Activated T-cell treated with anti-CD3 and anti-CD28 coated beads for 1 hour (primary cell): ENCODE measurements at regions not wholly inside any gene's neighbourhood (a gene's known extent, or its start where the extent isn't known, plus 50 kb on each side); places are given as distances from the start of the nearest gene placed in this dataset.

Experiments used
- DNase-seq: peaks from one replicate; pipeline ENCODE4 v3.0.0-alpha.2; 2020; ENCODE audit warnings: low read depth

DNA sequence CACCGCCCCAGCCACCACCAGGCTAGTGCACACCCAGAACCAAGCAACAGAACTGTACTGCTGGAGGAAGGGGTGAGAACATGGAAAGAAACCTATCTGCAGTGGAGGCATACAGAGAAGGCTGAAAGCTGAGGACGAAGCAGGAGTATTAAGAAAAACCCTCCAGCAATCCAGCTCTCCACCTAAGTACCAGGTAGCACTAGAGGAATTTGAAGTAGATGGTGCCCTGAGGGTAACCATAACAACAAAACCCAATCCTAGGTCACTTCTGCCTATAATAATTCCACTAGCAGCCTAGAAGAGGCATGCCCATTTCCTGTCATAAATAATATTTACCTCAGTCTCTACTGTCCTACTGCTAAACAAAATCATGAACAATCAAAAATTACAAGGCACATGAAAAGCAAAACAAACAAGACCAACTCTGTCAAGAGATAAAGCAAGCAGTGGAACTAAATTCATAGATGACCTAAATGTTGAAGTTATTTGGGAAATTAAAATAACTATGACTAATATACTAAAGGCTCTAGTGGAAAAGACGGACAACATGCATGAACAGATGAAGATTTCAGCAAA, 51.1 kb downstream of the HYCC1 start:
- DNase-seq: no peak

- no peak for DNase-seq
Observed at GRCh38 chr7:22958742-22959141, 55.2 kb downstream of the HYCC1 start.

- no peak for DNase-seq
Observed at GRCh38 chr7:22954251-22954650, 59.7 kb downstream of the HYCC1 start.

DNA sequence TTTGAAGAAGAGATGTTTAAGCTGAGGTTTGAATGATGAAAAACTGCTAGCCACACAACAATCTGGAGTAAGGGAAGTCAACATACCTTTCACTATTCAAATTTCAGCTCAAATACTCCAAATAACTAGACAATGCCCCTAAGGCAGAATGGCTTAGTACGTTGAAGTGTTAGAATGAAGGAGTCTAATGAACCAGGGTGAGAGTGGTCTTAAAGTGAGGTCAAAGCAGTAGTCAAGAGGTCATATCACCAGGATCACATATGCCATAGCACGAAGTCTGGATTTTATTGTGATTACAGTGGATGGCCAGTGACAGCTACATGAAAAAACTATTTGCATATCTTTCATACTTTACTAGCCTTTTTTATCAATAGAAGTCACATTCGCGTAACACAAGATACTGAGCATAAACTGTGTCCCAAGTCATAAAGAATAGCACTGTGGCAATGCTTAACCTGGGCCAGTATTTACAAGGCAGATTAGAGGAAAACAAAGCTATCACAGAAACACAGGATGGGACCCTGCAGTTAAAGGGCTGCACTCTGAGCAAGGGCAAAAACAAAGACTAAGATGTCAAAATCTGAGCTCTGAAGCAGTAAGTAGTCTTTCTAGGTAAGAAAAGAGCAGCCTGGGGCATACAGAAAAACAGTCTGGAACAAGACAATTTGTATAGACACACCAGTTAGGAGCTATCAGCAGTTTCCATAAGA, 61.5 kb downstream of the HYCC1 start:
- DNase-seq: no peak

- DNase-seq: no peak
Observed at GRCh38 chr7:22949944-22950343, 64.0 kb downstream of the HYCC1 start.

DNA sequence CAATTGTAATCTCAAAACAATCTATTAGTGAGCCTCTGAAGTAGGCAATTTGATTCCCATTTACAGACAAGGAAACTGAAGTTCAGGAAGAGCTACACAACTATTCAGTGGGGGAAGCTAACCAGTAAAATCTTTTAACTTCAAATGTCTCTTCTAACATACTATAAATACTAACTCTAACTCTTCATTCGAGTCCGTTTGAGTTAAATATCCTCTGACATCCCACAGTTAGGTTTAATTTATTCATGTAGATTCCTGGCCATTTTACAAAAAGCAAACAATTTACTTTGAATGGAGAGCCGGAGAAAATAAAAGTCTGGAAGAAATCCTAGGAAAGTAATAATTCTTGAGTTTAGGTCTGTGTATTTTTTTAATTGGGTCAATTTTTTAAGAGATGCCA, 64.7 kb downstream of the HYCC1 start:
- no peak for DNase-seq

- no peak for DNase-seq
Observed at GRCh38 chr7:22948770-22949169, 65.2 kb downstream of the HYCC1 start.

GRCh38 chr7:22945584-22945983, 68.3 kb downstream of the HYCC1 start:
- DNase-seq: no peak

DNA sequence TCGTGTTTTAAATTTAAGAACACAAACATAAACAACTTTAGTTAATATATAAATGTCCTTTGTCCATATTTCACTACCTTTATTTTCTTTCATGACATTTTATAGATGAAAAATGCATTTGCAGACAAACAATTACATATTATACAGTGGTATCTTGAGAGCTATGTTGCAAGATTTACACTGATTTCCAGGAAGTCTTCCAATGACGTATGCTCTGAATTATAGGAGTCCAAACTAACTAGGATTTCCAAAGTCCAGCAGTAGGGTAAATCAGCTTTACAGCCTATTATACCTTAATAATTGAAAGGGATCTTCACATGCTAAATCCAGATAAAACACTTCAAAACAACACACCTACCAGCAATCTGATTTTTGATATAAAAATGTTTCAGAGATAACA, 69.4 kb downstream of the HYCC1 start:
- DNase-seq: no peak

GRCh38 chr7:22944022-22944421, 69.9 kb downstream of the HYCC1 start:
- no peak for DNase-seq

GRCh38 chr7:22942191-22942590, 71.7 kb downstream of the HYCC1 start:
- no peak for DNase-seq

GRCh38 chr7:22939842-22940241, 74.1 kb downstream of the HYCC1 start:
- no peak for DNase-seq

GRCh38 chr7:22937946-22938345, 76.0 kb downstream of the HYCC1 start:
- DNase-seq: no peak

DNA sequence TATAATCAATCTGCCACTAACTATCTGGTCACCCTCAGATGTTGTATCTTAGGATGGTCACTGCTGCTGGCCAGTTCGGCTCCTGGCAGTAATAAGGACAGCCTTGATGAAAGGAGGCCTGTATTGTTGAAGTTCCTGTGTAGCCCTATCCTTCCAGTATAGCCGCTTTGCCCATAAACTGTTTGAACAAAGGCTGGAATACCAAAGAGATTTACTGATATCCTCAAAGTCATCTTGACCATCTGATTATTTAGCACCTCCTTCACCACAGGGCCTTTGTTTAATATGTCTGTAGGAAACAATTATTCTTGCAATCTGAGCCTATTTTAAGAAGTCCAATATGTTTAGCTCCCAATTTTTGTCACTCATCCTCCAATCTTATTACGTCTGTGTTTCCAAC, 77.7 kb downstream of the HYCC1 start:
- no peak for DNase-seq

GRCh38 chr7:22935269-22935668, 78.7 kb downstream of the HYCC1 start:
- no peak for DNase-seq

GRCh38 chr7:22934473-22935065, 79.4 kb downstream of the HYCC1 start:
- DNase-seq: no peak

DNA sequence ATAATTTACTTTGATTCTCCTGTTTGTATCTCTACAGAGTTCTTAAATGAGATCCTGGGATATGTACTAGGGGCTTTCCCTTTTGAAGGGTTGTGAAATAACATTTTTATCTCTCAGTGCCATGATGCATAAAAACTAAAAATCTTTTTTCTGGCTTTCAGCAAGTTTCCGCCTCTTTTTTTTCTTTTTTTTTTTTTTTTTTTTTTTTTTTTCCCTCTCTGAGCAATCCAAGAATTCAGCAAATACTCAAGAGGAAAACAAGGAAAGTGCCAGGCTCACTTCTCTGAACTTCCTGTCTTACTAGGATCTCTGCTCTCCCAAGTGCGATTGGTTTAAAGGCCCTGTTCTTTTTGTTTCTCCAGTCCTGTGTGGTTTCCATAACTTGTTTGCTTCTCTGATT, 79.9 kb downstream of the HYCC1 start:
- no peak for DNase-seq

DNA sequence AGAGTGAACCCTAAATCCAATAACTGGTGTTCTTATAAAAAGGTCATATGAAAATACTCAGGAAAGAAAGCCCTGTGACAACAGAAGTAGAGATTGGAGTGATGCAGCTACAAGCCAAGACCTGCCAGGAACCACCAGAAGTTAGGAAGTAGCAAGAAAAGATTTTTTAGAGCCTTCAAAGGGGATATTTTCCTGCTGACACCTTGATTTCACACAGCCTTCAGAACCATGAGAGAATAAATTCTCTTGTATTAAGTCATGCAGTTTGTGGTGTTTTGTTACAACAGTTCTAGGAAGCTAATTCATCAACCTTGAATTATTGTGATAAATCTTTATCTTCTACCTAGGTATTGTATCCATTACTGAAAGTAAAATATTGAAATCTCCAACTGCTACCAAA, 81.0 kb downstream of the HYCC1 start:
- no peak for DNase-seq

DNA sequence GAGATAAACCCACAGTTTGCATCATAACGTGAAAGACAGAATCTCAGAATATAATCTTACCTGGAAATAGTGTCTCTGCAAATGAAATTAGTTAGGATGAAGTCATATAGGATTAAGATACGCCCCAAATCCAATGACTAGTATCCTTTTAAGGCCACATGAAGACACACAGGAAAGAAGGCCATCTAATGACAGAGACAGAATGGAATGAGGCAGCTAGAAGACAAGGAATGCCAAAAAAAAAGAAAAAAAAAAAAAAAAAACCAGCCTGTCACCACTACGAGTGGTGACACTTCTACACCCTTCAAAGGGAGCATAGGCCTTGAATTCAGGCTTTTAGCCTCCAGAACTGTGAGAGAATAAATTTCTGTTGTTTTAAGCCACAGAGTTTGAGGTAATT, 82.9 kb downstream of the HYCC1 start:
- no peak for DNase-seq

DNA sequence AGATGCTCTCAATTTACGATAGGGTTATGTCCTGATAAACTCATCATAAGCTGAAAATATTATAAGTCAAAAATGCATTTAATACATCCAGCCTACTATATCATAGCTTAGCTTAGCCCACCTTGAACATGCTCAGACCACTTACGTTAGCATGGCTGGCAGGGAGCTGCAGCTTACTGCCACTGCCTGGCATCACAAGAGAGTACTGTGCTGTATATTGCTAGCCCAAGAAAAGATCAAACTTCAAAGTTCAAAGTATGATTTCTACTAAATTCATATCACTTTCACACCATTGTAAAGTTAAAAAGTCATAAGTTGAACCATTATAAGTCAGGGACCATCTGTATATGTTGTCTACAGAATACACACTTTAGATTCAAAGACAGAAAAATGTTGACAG, 91.6 kb downstream of the HYCC1 start:
- DNase-seq: no peak

- DNase-seq: no peak
Observed at GRCh38 chr7:22921386-22922086, 92.4 kb downstream of the HYCC1 start.

DNA sequence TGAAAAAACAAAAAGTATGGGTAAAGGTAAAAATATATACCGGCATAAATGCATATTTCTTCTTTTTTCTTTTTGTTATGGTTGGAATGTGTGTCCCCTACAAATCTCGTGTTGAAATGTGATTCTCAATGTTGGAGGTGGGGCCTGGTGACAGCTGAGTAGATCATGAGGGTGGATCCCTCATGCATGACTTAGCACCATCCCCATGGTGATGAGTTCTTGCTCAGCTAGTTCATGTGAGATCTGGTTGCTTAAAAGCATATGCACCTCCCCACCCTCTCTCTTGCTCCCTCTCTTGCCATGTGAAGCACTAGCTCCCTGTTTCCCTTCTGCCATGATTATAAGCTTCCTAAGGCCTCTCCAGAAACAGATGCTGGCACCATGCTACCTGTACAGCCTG, 93.3 kb downstream of the HYCC1 start:
- DNase-seq: no peak

GRCh38 chr7:22913158-22913557, 90.5 kb upstream of the TOMM7 start:
- DNase-seq: no peak
